HL-60 (cell line): ENCODE measurements at regions not wholly inside any gene's neighbourhood (a gene's known extent, or its start where the extent isn't known, plus 50 kb on each side); places are given as distances from the start of the nearest gene placed in this dataset.

Source experiments
- DNase-seq, 2 experiments: peaks; one replicate each; pipeline ENCODE4 v3.0.0-alpha.2; 2010 to 2020; ENCODE audit warnings: low read depth in 1 of 2, low spot score in 1 of 2
- H3K27ac ChIP-seq: fragments of 250-450 bp; sonication (Bioruptor Pico); replicated peaks from 2 replicates; pipeline ENCODE4 v1.5.1; 2020; ENCODE audit warnings: mild to moderate bottlenecking, moderate library complexity
- H3K27me3 ChIP-seq: fragments of 250-450 bp; sonication (Bioruptor Pico); 2 replicates; pipeline ENCODE4 v1.5.1; 2021; ENCODE audit warnings: mild to moderate bottlenecking, moderate library complexity; ENCODE audit not compliant: insufficient read depth, poor library complexity, severe bottlenecking
- H3K4me3 ChIP-seq: replicated peaks from 2 replicates; pipeline ENCODE4 v1.5.1; 2011; ENCODE audit warnings: mild to moderate bottlenecking, control low read depth, low read length; ENCODE audit not compliant: insufficient read depth
- CTCF ChIP-seq: IDR thresholded peaks from one replicate; pipeline ENCODE4 v1.5.1; 2011; ENCODE audit warnings: low read length, control low read depth, inconsistent platforms; ENCODE audit not compliant: insufficient read depth
- GABPA ChIP-seq: IDR thresholded peaks from 2 replicates; pipeline ENCODE4 v1.6.1; 2012; ENCODE audit warnings: low read depth
- POLR2AphosphoS5 ChIP-seq: IDR thresholded peaks from 2 replicates; pipeline ENCODE4 v1.6.1; 2012; ENCODE audit warnings: low read depth
- REST ChIP-seq: IDR thresholded peaks from 2 replicates; pipeline ENCODE4 v1.6.1; 2012; ENCODE audit warnings: low read depth; ENCODE audit not compliant: insufficient replicate concordance
- SPI1 ChIP-seq: IDR thresholded peaks from 2 replicates; pipeline ENCODE4 v1.6.1; 2012; ENCODE audit warnings: low read depth, mild to moderate bottlenecking, borderline replicate concordance

- DNase-seq: no peak
- TF ChIP-seq POLR2AphosphoS5 (no peak), REST (no peak), CTCF (no peak), SPI1 (no peak), GABPA (no peak)
- no peak overlapping the region for H3K4me3 ChIP-seq
These were observed 70.9 kb upstream of the CLMP start for GRCh38 chr11:123265951-123266350.

GRCh38 chr11:123264431-123264780 is 69.4 kb upstream of the CLMP start:
- Histone ChIP-seq H3K27ac (no peak overlapping the region), H3K4me3 (no peak overlapping the region), H3K27me3 (peaks cover 2% of the 10 kb centered on the region)
- no peak for DNase-seq
- no peak for TF ChIP-seq CTCF
- no peak for TF ChIP-seq GABPA
- no peak for TF ChIP-seq REST

More at GRCh38 chr11:123265951-123266350, 70.9 kb upstream of the CLMP start:
- Histone ChIP-seq H3K27me3 (peaks cover 2% of the 10 kb centered on the region), H3K27ac (no peak overlapping the region)

- peak; percentile 24 to 47 for DNase-seq
- no peak overlapping the region for H3K4me3 ChIP-seq
- TF ChIP-seq CTCF: peak; percentile 72
- no peak for TF ChIP-seq POLR2AphosphoS5
- H3K27ac ChIP-seq: no peak overlapping the region
- H3K27me3 ChIP-seq: peaks cover 2% of the 10 kb centered on the region
These were observed 66.5 kb upstream of the CLMP start for GRCh38 chr11:123261345-123262106.
